ENCODE measurements at regions not wholly inside any gene's neighbourhood (a gene's known extent, or its start where the extent isn't known, plus 50 kb on each side); places are given as distances from the start of the nearest gene placed in this dataset.
"Not testable (repeated sequence)": the region's sequence is repeated elsewhere in the genome, so short reads cannot be mapped to it uniquely, and the experiment has no call there.

DNA sequence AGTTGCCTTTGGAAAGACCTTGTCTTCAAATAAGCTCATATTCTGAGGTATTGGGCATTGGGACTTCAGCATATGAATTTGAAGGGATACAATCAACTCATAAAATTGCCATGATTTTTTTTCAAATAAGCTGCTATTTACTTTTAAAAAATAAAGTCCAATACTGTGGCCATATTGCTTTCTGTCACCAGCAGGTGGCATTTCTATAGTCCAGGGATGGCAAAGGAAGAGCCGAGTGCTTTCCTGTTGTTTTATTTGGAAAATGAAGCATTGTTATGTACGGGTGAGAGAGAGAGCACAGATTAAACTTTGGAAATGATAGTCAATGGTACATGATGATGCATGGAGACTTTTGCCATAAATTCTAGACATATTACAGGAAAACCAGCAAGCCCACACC lies 104.1 kb upstream of the DPP6 start:
- no peak for DNase-seq (ENCODE audit: extremely low spot score)
- 45% methylated on average over 2 of the region's 2 CpGs for WGBS
- H3K4me3 ChIP-seq (ENCODE audit: low read depth, low read length): no peak overlapping the region
- H3K36me3 ChIP-seq (ENCODE audit: insufficient read depth): no peaks in the 10 kb centered on the region
- H3K4me1 ChIP-seq (ENCODE audit: insufficient read depth): no peaks in the 10 kb centered on the region
- no peak overlapping the region for H3K27ac ChIP-seq (ENCODE audit: low read depth)

- no peak for DNase-seq (ENCODE audit: extremely low spot score)
- Histone ChIP-seq H3K4me3 (ENCODE audit: low read depth, low read length) (no peak overlapping the region), H3K4me1 (ENCODE audit: insufficient read depth) (no peaks in the 10 kb centered on the region), H3K36me3 (ENCODE audit: insufficient read depth) (no peaks in the 10 kb centered on the region), H3K27ac (ENCODE audit: low read depth) (no peak overlapping the region)
- 52% methylated on average over 10 of the region's 10 CpGs for WGBS
Measured at GRCh38 chr7:153951316-153951715, 100.9 kb upstream of the DPP6 start.

GRCh38 chr7:153954477-153954876 lies 97.7 kb upstream of the DPP6 start:
- Histone ChIP-seq H3K36me3 (ENCODE audit: insufficient read depth) (no peaks in the 10 kb centered on the region), H3K4me3 (ENCODE audit: low read depth, low read length) (no peak overlapping the region), H3K27ac (ENCODE audit: low read depth) (no peak overlapping the region), H3K4me1 (ENCODE audit: insufficient read depth) (no peaks in the 10 kb centered on the region)
- DNase-seq (ENCODE audit: extremely low spot score): no peak
- WGBS: 94% methylated on average over 4 of the region's 4 CpGs

GRCh38 chr7:153957677-153958076 lies 94.5 kb upstream of the DPP6 start:
- not testable (repeated sequence) for H3K4me1 ChIP-seq (ENCODE audit: insufficient read depth); H3K4me3 ChIP-seq (ENCODE audit: low read depth, low read length); DNase-seq (ENCODE audit: extremely low spot score); H3K27ac ChIP-seq (ENCODE audit: low read depth); H3K36me3 ChIP-seq (ENCODE audit: insufficient read depth)
- 75% methylated on average over 5 of the region's 5 CpGs for WGBS

GRCh38 chr7:153958381-153958780 lies 93.8 kb upstream of the DPP6 start:
- not testable (repeated sequence) for H3K27ac ChIP-seq (ENCODE audit: low read depth); DNase-seq (ENCODE audit: extremely low spot score); H3K36me3 ChIP-seq (ENCODE audit: insufficient read depth); H3K4me1 ChIP-seq (ENCODE audit: insufficient read depth); H3K4me3 ChIP-seq (ENCODE audit: low read depth, low read length)
- 68% methylated on average over 6 of the region's 6 CpGs for WGBS

- 75% methylated on average over 4 of the region's 6 CpGs for WGBS
- not testable (repeated sequence) for DNase-seq (ENCODE audit: extremely low spot score); H3K27ac ChIP-seq (ENCODE audit: low read depth); H3K36me3 ChIP-seq (ENCODE audit: insufficient read depth); H3K4me1 ChIP-seq (ENCODE audit: insufficient read depth); H3K4me3 ChIP-seq (ENCODE audit: low read depth, low read length)
Measured at GRCh38 chr7:153958789-153959188, 93.4 kb upstream of the DPP6 start.

GRCh38 chr7:153964481-153965112 lies 87.6 kb upstream of the DPP6 start:
- H3K4me3 ChIP-seq (ENCODE audit: low read depth, low read length); H3K27ac ChIP-seq (ENCODE audit: low read depth); H3K36me3 ChIP-seq (ENCODE audit: insufficient read depth); H3K4me1 ChIP-seq (ENCODE audit: insufficient read depth); DNase-seq (ENCODE audit: extremely low spot score): not testable (repeated sequence)
- WGBS: 84% methylated on average over 6 of the region's 6 CpGs

GRCh38 chr7:153969016-153969415 lies 83.2 kb upstream of the DPP6 start:
- H3K4me3 ChIP-seq (ENCODE audit: low read depth, low read length); DNase-seq (ENCODE audit: extremely low spot score); H3K4me1 ChIP-seq (ENCODE audit: insufficient read depth); H3K27ac ChIP-seq (ENCODE audit: low read depth); H3K36me3 ChIP-seq (ENCODE audit: insufficient read depth): not testable (repeated sequence)
- 73% methylated on average over 2 of the region's 4 CpGs for whole genome bisulfite sequencing

GRCh38 chr7:153974603-153975002 lies 77.6 kb upstream of the DPP6 start:
- not testable (repeated sequence) for H3K4me1 ChIP-seq (ENCODE audit: insufficient read depth); H3K27ac ChIP-seq (ENCODE audit: low read depth); DNase-seq (ENCODE audit: extremely low spot score); H3K4me3 ChIP-seq (ENCODE audit: low read depth, low read length); H3K36me3 ChIP-seq (ENCODE audit: insufficient read depth)
- WGBS: 57% methylated on average over 6 of the region's 6 CpGs

DNA sequence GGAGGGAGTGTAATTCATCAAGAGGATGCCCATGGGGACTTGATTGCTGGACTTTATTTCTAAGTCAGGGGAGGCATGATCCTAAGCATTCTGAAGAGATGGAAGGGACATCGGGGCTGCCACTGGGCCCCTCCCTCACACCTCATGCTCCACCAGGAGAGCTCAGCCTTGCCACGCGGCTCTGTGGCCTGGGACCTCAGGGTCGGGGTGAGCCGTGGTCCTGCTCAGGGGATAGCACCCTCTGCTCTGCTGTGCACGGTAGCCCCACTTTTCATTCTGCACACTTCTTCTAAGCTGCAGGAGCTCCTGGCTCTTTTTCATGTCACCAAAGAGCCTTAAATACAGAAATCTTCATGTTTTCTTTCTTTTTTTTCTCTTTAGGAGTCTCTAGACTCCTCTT lies 75.5 kb upstream of the DPP6 start:
- DNase-seq (ENCODE audit: extremely low spot score); H3K36me3 ChIP-seq (ENCODE audit: insufficient read depth); H3K4me1 ChIP-seq (ENCODE audit: insufficient read depth); H3K27ac ChIP-seq (ENCODE audit: low read depth); H3K4me3 ChIP-seq (ENCODE audit: low read depth, low read length): not testable (repeated sequence)
- WGBS: 89% methylated on average over 6 of the region's 6 CpGs

- not testable (repeated sequence) for H3K4me1 ChIP-seq (ENCODE audit: insufficient read depth); H3K27ac ChIP-seq (ENCODE audit: low read depth); H3K36me3 ChIP-seq (ENCODE audit: insufficient read depth); H3K4me3 ChIP-seq (ENCODE audit: low read depth, low read length); DNase-seq (ENCODE audit: extremely low spot score)
- WGBS: 45% methylated on average over 6 of the region's 6 CpGs
Measured at GRCh38 chr7:153983186-153983585, 69.0 kb upstream of the DPP6 start.

DNA sequence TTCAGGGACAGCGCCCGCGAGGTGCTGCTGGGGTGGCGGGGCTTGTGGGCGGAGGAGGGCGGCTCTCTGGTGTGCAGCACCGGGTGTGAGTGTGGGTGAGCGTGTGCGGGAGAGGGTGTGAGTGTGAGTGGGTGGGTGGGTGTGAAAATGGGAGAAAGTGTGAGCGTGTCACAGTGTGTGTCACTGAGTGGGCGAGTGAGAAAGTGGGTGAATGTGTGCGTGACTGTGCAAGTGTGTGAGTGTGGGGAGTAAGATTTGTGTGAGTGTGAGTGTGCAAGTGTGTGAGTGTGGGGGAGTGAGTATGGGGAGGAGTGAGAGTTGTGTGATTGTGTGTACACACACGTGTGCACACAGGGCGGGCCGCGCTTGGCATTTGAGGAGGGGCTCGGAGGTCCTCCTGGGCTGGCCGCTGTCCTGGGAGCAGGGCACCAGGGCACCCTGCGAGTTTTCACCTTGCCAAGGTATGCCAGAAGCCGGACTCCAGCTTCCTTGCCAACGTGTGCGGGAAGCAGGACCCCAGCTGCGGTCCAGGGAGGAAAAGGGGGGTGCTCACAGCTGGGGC lies 63.1 kb upstream of the DPP6 start:
- H3K4me3 ChIP-seq (ENCODE audit: low read depth, low read length); H3K36me3 ChIP-seq (ENCODE audit: insufficient read depth): not testable (repeated sequence)
- 81% methylated on average over 16 of the region's 23 CpGs for WGBS

DNA sequence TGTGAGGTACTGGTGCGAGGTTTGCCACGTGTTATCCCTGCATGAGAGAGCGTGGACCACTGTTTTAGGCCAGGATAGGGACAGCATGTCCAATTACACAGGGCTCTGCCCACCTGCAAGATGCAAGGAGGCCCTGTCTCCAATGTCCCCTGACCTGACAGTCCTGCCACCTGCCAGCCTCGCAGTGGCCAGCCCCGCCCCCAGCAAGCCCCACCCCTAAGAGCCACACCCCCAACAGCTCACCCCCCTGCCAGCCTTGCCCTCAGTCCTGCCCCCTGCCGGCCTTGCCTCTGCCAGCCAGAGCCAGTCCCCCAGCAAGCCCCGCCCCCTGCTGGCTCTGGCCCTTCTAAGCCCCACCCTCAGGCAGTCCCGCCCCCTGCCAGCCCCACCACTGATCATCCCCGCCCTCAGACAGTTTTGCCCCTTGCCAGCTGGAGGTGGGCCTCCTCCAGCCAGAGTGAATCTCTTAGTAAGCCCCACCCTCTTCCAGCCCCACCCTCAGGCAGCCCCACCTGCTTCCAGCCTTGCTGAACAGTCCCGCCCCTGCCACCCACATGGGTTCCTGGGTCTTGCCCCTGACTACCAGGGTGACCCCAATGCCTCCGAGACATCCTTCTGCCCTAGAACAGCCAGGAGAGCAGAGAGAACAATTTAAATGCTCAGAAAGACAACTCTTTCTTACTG lies 62.3 kb upstream of the DPP6 start:
- H3K36me3 ChIP-seq (ENCODE audit: insufficient read depth); DNase-seq (ENCODE audit: extremely low spot score); H3K4me3 ChIP-seq (ENCODE audit: low read depth, low read length); H3K27ac ChIP-seq (ENCODE audit: low read depth); H3K4me1 ChIP-seq (ENCODE audit: insufficient read depth): not testable (repeated sequence)
- 64% methylated on average over 7 of the region's 11 CpGs for WGBS

More for the DNA sequence above, 63.1 kb upstream of the DPP6 start:
- not testable (repeated sequence) for H3K27ac ChIP-seq (ENCODE audit: low read depth); DNase-seq (ENCODE audit: extremely low spot score); H3K4me1 ChIP-seq (ENCODE audit: insufficient read depth)

DNA sequence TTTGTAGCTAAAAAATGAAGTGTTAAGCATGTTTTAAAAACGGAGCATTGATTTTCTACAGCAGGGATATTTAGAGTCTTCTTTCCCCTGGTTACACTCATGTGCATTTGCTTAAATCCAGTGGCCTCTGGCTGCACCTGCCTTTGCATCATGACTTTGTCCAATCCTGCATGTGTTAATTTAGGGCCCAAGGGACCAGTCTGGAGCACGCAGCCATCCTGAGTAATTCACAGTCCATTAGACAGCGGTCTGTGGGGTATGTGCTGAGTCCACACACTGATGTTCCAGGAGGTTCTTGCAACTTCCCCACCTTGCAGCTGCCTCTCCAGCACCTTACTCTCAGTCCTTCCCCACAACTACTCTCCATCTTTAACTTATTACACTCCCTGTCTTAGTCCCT lies 60.7 kb upstream of the DPP6 start:
- 75% methylated on average over 2 of the region's 3 CpGs for WGBS
- not testable (repeated sequence) for H3K36me3 ChIP-seq (ENCODE audit: insufficient read depth); H3K4me3 ChIP-seq (ENCODE audit: low read depth, low read length); H3K27ac ChIP-seq (ENCODE audit: low read depth); H3K4me1 ChIP-seq (ENCODE audit: insufficient read depth); DNase-seq (ENCODE audit: extremely low spot score)

Data from urinary bladder (tissue), 3 donors.